Chondrocyte (in vitro differentiated cells): ENCODE measurements at regions not wholly inside any gene's neighbourhood (a gene's known extent, or its start where the extent isn't known, plus 50 kb on each side); places are given as distances from the start of the nearest gene placed in this dataset.
A peak's percentile ranks its signal among the peaks of the same experiment; 100 is the strongest.

Experiments used
- DNase-seq: peaks from one replicate; pipeline ENCODE4 v3.0.0; 2021; ENCODE audit warnings: mixed read lengths, low spot score
- H3K27ac Mint-ChIP-seq: one replicate; pipeline ENCODE4 v1.8.0; 2021; ENCODE audit warnings: mild to moderate bottlenecking, moderate library complexity, mixed read lengths; ENCODE audit not compliant: unreplicated experiment
- H3K27me3 Mint-ChIP-seq: 2 replicates; pipeline ENCODE4 v1.8.0; 2021; ENCODE audit warnings: low read depth, mixed read lengths
- H3K36me3 Mint-ChIP-seq: 2 replicates; pipeline ENCODE4 v1.8.0; 2021; ENCODE audit warnings: low read depth, mixed read lengths
- H3K4me1 Mint-ChIP-seq: 2 replicates; pipeline ENCODE4 v1.8.0; 2021; ENCODE audit warnings: low read depth, mild to moderate bottlenecking, mixed read lengths
- H3K4me3 Mint-ChIP-seq: one replicate; pipeline ENCODE4 v1.8.0; 2021; ENCODE audit warnings: mild to moderate bottlenecking, moderate library complexity, mixed read lengths; ENCODE audit not compliant: unreplicated experiment
- H3K9me3 Mint-ChIP-seq: 2 replicates; pipeline ENCODE4 v1.8.0; 2021; ENCODE audit warnings: low read depth, mixed read lengths
- TF ChIP-seq, protein P1 (sequence below): fragments of 200-600 bp; sonication (generic); IDR thresholded peaks from 2 replicates; pipeline ENCODE4 v1.5.0; 2021; ENCODE audit warnings: antibody characterized with exemption, mild to moderate bottlenecking, moderate library complexity

DNA sequence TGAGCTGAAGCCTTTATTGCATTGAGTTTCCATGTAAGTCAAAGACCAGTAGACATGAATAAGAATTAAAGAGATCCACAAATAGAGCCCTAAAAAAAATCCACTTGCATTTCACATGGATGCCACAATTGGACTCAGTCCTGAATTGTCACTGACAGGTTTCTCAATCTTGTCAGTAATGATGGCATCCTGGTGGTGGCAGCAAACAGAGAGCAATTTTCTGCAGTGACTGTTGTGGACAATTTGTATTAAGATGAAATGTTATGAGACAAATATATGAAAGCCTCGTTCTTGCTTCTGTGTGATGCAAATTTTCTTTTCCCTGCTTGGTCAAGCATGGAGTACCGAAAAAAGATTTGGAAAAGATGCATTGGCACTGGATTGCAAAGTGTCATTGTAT, 278.9 kb downstream of the SAMD5 start:
- H3K9me3 Mint-ChIP-seq: peaks cover 8% of the 10 kb centered on the region
- no peak overlapping the region for H3K4me3 Mint-ChIP-seq
- no peak for DNase-seq
- H3K4me1 Mint-ChIP-seq: peaks cover 1% of the 10 kb centered on the region
- no peaks in the 10 kb centered on the region for H3K27me3 Mint-ChIP-seq
- no peak overlapping the region for H3K27ac Mint-ChIP-seq
- no peaks in the 10 kb centered on the region for H3K36me3 Mint-ChIP-seq
- TF ChIP-seq, protein P1, sequence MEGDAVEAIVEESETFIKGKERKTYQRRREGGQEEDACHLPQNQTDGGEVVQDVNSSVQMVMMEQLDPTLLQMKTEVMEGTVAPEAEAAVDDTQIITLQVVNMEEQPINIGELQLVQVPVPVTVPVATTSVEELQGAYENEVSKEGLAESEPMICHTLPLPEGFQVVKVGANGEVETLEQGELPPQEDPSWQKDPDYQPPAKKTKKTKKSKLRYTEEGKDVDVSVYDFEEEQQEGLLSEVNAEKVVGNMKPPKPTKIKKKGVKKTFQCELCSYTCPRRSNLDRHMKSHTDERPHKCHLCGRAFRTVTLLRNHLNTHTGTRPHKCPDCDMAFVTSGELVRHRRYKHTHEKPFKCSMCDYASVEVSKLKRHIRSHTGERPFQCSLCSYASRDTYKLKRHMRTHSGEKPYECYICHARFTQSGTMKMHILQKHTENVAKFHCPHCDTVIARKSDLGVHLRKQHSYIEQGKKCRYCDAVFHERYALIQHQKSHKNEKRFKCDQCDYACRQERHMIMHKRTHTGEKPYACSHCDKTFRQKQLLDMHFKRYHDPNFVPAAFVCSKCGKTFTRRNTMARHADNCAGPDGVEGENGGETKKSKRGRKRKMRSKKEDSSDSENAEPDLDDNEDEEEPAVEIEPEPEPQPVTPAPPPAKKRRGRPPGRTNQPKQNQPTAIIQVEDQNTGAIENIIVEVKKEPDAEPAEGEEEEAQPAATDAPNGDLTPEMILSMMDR: peak; percentile 53

DNA sequence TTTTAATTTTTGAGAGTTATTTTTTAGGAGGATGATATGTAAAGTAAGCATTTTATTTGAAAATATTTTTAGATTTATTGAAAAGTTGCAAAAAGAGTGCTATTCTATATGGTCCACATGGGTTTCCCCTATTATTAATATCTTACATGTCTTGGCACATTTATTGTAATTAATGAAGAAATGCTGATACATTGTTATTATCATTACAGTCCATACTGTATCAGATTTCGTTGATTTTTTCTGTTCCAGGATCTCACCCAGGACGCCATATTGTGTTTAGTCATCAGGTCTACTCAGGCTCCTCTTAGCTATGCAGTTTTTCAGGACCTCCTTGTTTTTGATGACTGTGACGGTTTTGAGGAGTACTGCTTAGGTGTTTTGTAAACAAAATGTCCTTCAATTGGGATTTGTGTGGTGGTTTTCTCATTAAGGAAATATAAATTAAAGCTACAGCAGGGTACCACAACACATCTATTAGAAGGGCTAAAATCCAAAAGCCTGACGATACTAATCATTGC, 281.0 kb downstream of the SAMD5 start:
- Mint-ChIP-seq H3K4me3 (no peak overlapping the region), H3K4me1 (peaks cover 3% of the 10 kb centered on the region), H3K27ac (no peak overlapping the region), H3K36me3 (no peaks in the 10 kb centered on the region), H3K27me3 (no peaks in the 10 kb centered on the region), H3K9me3 (peaks cover 8% of the 10 kb centered on the region)
- DNase-seq: no peak
- TF ChIP-seq, protein P1: no peak

DNA sequence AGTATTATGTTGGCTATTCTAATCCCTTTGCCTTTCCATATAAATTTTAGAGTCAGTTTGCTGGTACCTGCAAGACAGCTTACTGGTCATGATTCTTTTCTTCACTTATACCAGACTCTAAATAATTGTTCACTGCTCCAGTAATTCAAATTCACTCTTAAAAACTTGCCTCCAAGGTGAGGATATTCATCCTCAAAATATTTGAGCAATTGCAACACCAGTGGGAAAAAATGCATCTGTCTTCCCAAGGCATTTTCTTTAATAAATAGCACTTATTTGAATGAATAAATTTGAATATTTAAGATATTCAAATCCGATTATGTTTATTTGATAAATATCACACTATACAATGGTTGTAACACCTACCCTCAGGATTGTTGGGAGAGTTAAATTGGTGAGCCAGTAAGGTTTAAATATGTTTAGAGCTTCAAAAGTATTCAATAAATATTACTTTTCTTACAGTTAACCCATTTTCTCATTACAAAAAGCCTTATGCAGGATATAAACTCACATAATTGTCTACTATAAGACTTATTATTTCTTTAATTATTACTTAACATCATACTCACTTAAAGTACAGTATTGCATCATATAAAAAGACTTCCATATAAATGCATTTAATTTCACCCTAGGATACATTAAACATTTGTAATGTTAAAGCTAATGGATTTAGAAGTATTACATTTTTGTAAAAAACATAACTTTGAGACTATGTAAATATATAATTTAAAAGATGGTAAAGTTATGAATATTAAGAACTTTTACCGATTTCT, 285.6 kb downstream of the SAMD5 start:
- no peaks in the 10 kb centered on the region for H3K36me3 Mint-ChIP-seq
- H3K4me3 Mint-ChIP-seq: no peak overlapping the region
- no peaks in the 10 kb centered on the region for H3K27me3 Mint-ChIP-seq
- DNase-seq: no peak
- TF ChIP-seq, protein P1: no peak
- H3K27ac Mint-ChIP-seq: no peak overlapping the region
- peaks cover 3% of the 10 kb centered on the region for H3K4me1 Mint-ChIP-seq
- H3K9me3 Mint-ChIP-seq: peaks cover 8% of the 10 kb centered on the region

DNA sequence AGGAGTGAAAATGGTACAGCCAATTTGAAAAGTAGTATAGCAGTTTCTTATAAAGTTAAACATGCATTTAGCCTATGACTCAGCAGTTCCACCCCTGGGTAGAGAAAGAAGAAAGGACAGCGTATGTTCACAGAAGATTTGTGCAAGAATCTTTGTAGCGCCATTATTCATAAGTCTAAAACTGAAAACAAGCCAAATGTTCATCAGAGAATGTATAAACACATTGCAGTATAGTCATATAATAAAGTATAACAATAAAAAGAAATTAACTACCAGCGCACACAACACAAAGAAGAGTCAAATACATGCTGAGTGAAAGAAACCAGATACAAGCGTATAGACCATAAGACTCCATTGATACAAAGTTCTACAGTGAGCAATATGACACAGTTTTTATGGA, 294.0 kb downstream of the SAMD5 start:
- H3K9me3 Mint-ChIP-seq: peaks cover 9% of the 10 kb centered on the region
- TF ChIP-seq, protein P1: no peak
- H3K4me1 Mint-ChIP-seq: peaks cover 14% of the 10 kb centered on the region
- no peak overlapping the region for H3K27ac Mint-ChIP-seq
- DNase-seq: no peak
- H3K36me3 Mint-ChIP-seq: no peaks in the 10 kb centered on the region
- H3K4me3 Mint-ChIP-seq: no peak overlapping the region
- no peaks in the 10 kb centered on the region for H3K27me3 Mint-ChIP-seq

DNA sequence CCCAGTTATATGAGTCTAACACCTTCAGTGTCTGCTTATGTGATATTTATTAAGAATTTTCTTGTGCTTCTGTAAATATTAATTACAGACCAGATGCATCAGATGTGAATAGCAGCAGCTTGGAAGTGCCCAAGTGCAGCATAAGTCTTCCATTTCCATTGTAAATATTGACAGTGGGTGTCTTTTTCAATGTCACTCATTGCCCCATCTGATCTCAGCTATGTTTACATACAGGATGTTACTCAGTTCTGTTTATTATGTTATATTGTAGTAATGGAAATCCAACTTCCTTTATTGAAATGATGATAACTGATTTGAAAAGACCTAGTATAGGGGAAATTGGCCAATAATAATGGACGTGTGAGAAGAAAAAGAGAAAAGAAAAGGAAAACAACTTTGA, 296.7 kb downstream of the SAMD5 start:
- Mint-ChIP-seq H3K4me1 (peaks cover 14% of the 10 kb centered on the region), H3K27me3 (no peaks in the 10 kb centered on the region), H3K4me3 (no peak overlapping the region), H3K36me3 (no peaks in the 10 kb centered on the region), H3K27ac (no peak overlapping the region), H3K9me3 (peaks cover 9% of the 10 kb centered on the region)
- DNase-seq: no peak
- TF ChIP-seq, protein P1: no peak
